AG10803 (cell line): ENCODE measurements at regions not wholly inside any gene's neighbourhood (a gene's known extent, or its start where the extent isn't known, plus 50 kb on each side); places are given as distances from the start of the nearest gene placed in this dataset.

Experiments used
- DNase-seq: peaks from one replicate; pipeline ENCODE4 v3.0.0; 2010; ENCODE audit warnings: low read depth
- H3K4me3 ChIP-seq: 2 replicates; pipeline ENCODE4 v1.5.1; 2011; ENCODE audit warnings: mild to moderate bottlenecking, low read length, control low read depth
- CTCF ChIP-seq: conservative IDR thresholded peaks from 2 replicates; pipeline ENCODE4 v1.5.1; 2011; ENCODE audit warnings: mild to moderate bottlenecking, low read length, control low read depth, inconsistent platforms

GRCh38 chr2:164102366-164102765 is 366.6 kb upstream of the FIGN start:
- no peak for DNase-seq
- no peak for TF ChIP-seq CTCF

GRCh38 chr2:164091673-164092072 is 355.9 kb upstream of the FIGN start:
- no peak overlapping the region for H3K4me3 ChIP-seq
- no peak for TF ChIP-seq CTCF
- DNase-seq: no peak

More at GRCh38 chr2:164102366-164102765, 366.6 kb upstream of the FIGN start:
- no peak overlapping the region for H3K4me3 ChIP-seq

GRCh38 chr2:164090533-164090932 is 354.7 kb upstream of the FIGN start:
- no peak for TF ChIP-seq CTCF
- H3K4me3 ChIP-seq: no peak overlapping the region
- DNase-seq: no peak

GRCh38 chr2:164084066-164084465 is 348.3 kb upstream of the FIGN start:
- DNase-seq: no peak
- no peak for TF ChIP-seq CTCF
- H3K4me3 ChIP-seq: no peak overlapping the region

GRCh38 chr2:164080486-164080885 is 344.7 kb upstream of the FIGN start:
- TF ChIP-seq CTCF: no peak
- H3K4me3 ChIP-seq: no peak overlapping the region
- no peak for DNase-seq

- H3K4me3 ChIP-seq: no peak overlapping the region
- DNase-seq: no peak
- no peak for TF ChIP-seq CTCF
These were observed 343.4 kb upstream of the FIGN start for GRCh38 chr2:164079258-164079657.

GRCh38 chr2:164078421-164078820 is 342.6 kb upstream of the FIGN start:
- no peak for DNase-seq
- no peak for TF ChIP-seq CTCF
- H3K4me3 ChIP-seq: no peak overlapping the region
